T-cell (primary cell): ENCODE measurements at regions not wholly inside any gene's neighbourhood (a gene's known extent, or its start where the extent isn't known, plus 50 kb on each side); places are given as distances from the start of the nearest gene placed in this dataset.

Experiments
- ATAC-seq, 4 experiments: fragments of 200-7000 bp in 3 of 4; fragments of 150-1000 bp in 1 of 4; cut with Tn5 transposase; replicated peaks in 1 of 4; 1 replicate in 3 of 4; 2 replicates in 1 of 4; pipeline ENCODE4 v1.10.0; 2021; ENCODE audit warnings: moderate library complexity in 3 of 4, mild to moderate bottlenecking in 2 of 4, moderate number of reproducible peaks in 1 of 4
- CTCF ChIA-PET, 2 donors: fragments of 300-600 bp; sonication (Branson Sonifier 250); formaldehyde crosslinking; loops; one replicate each; lab custom pipeline; 2022; ENCODE audit warnings: antibody characterized with exemption in 2 of 2; lab: Charles Lee
- POLR2A ChIA-PET, 2 donors: fragments of 300-600 bp; sonication (Branson Sonifier 250); formaldehyde crosslinking; loops; one replicate each; lab custom pipeline; 2022; ENCODE audit warnings: antibody characterized with exemption in 2 of 2; lab: Charles Lee
- DNase-seq, 35 experiments: peaks; one replicate each; pipeline versions ENCODE4 v3.0.0 to v3.0.0-alpha.2; 2013 to 2023
- H3K27ac ChIP-seq: one replicate; pipeline ENCODE4 v1.5.1; 2013; ENCODE audit warnings: low read length
- H3K27me3 ChIP-seq, 2 experiments: replicated peaks in 1 of 2; 1 replicate in 1 of 2; 2 replicates in 1 of 2; pipeline versions ENCODE4 v1.6.1 to v1.7.0; 2013; ENCODE audit warnings: low read length in 1 of 2, mixed read lengths in 1 of 2; ENCODE audit not compliant: control insufficient read depth in 2 of 2, insufficient read depth in 2 of 2; ENCODE audit errors: extremely low read depth in 1 of 2
- H3K36me3 ChIP-seq, 2 donors: 1 replicate in 1 of 2; 2 replicates in 1 of 2; pipeline versions ENCODE4 v1.6.1 to v1.7.0; 2013; ENCODE audit warnings: low read length in 1 of 2; ENCODE audit not compliant: control insufficient read depth in 2 of 2, insufficient read depth in 1 of 2; ENCODE audit errors: extremely low read depth in 1 of 2
- H3K4me1 ChIP-seq, 2 experiments: 1 replicate in 1 of 2; 2 replicates in 1 of 2; pipeline versions ENCODE4 v1.6.1 to v1.7.0; 2013; ENCODE audit warnings: low read length in 2 of 2, mixed read lengths in 1 of 2; ENCODE audit not compliant: insufficient read depth in 2 of 2, control insufficient read depth in 1 of 2; ENCODE audit errors: extremely low read depth in 1 of 2
- H3K4me3 ChIP-seq, 2 donors: 1 replicate in 1 of 2; 2 replicates in 1 of 2; pipeline versions ENCODE4 v1.5.1 to v1.7.0; 2013; ENCODE audit warnings: mild to moderate bottlenecking in 2 of 2, low read length in 1 of 2, moderate library complexity in 1 of 2; ENCODE audit not compliant: control insufficient read depth in 1 of 2; ENCODE audit errors: extremely low read depth in 1 of 2
- H3K9me3 ChIP-seq: 2 replicates; pipeline ENCODE4 v1.7.0; 2013
- H3K27ac Mint-ChIP-seq, 2 donors: one replicate each; pipeline ENCODE4 v1.8.0; 2020 to 2021; ENCODE audit warnings: mild to moderate bottlenecking in 2 of 2, mixed read lengths in 2 of 2
- H3K27me3 Mint-ChIP-seq, 2 donors: one replicate each; pipeline ENCODE4 v1.8.0; 2021 to 2022; ENCODE audit warnings: mixed read lengths in 2 of 2
- H3K36me3 Mint-ChIP-seq: one replicate; pipeline ENCODE4 v1.8.0; 2021; ENCODE audit warnings: mixed read lengths
- H3K4me1 Mint-ChIP-seq, 3 donors: one replicate each; pipeline ENCODE4 v1.8.0; 2020 to 2022; ENCODE audit warnings: mixed read lengths in 3 of 3, mild to moderate bottlenecking in 1 of 3
- H3K4me3 Mint-ChIP-seq, 3 donors: one replicate each; pipeline ENCODE4 v1.8.0; 2020 to 2022; ENCODE audit warnings: mild to moderate bottlenecking in 3 of 3, mixed read lengths in 3 of 3, moderate library complexity in 3 of 3
- H3K9me3 Mint-ChIP-seq, 3 donors: one replicate each; pipeline ENCODE4 v1.8.0; 2020 to 2022; ENCODE audit warnings: mixed read lengths in 3 of 3
- WGBS: methylation state at CpG from one replicate; pipeline ENCODE4 v1.1.5; 2013; ENCODE audit warnings: missing lambda C conversion rate; ENCODE audit not compliant: insufficient coverage; 5-methylcytosine and 5-hydroxymethylcytosine counted together

GRCh38 chr2:12269041-12269972 is 447.4 kb upstream of the TRIB2 start:
- 100% methylated on average over 2 of the region's 7 CpGs for WGBS
- DNase-seq: no peak
- H3K4me1 Mint-ChIP-seq: peaks cover 22 to 43% (median 26%) of the 10 kb centered on the region in 3 donors

GRCh38 chr2:12270876-12271588 is 445.7 kb upstream of the TRIB2 start:
- Mint-ChIP-seq H3K9me3 (no peaks in the 10 kb centered on the region), H3K4me3 (peak overlapping the region; percentile 48 to 59 (median 51)), H3K4me1 (peaks cover 12 to 31% (median 14%) of the 10 kb centered on the region in 3 donors), H3K27ac (peak overlapping the region; percentile 4 to 13), H3K27me3 (no peaks in the 10 kb centered on the region), H3K36me3 (no peaks in the 10 kb centered on the region)
- no peaks in the 10 kb centered on the region for H3K36me3 ChIP-seq
- no peak overlapping the region for H3K27ac ChIP-seq
- ChIA-PET POLR2A (interaction anchor here in 1 of 2 donors (0.5 to 0.6 kb wide), 2 partner anchors 92 to 487 kb away, joined by 5 read pairs; no protein-coding TSS in a partner anchor), CTCF (interaction anchor here in 1 of 2 donors (1.0 kb wide), 1 partner anchor 10 kb away, joined by 3 read pairs; no protein-coding TSS in a partner anchor)
- DNase-seq: peak in 1 of 35 experiments; percentile 17
- peaks cover 0 to 4% of the 10 kb centered on the region in 2 experiments for H3K4me1 ChIP-seq
- ATAC-seq: peak in 2 of 4 experiments; percentile 44 to 61
- WGBS: 17% methylated on average over 1 of the region's 4 CpGs
- no peaks in the 10 kb centered on the region for H3K9me3 ChIP-seq
- peak overlapping the region in 1 of 2 donors; percentile 8 for H3K4me3 ChIP-seq
- H3K27me3 ChIP-seq: no peaks in the 10 kb centered on the region

More at GRCh38 chr2:12269041-12269972, 447.4 kb upstream of the TRIB2 start:
- Histone ChIP-seq H3K36me3 (no peaks in the 10 kb centered on the region), H3K27ac (no peak overlapping the region), H3K9me3 (no peaks in the 10 kb centered on the region), H3K27me3 (no peaks in the 10 kb centered on the region), H3K4me3 (no peak overlapping the region), H3K4me1 (peaks cover 4% of the 10 kb centered on the region in 2 experiments)
- Mint-ChIP-seq H3K36me3 (no peaks in the 10 kb centered on the region), H3K27me3 (no peaks in the 10 kb centered on the region), H3K27ac (no peak overlapping the region), H3K9me3 (no peaks in the 10 kb centered on the region), H3K4me3 (no peak overlapping the region)
- ATAC-seq: no peak
- CTCF ChIA-PET: no interaction called here
- POLR2A ChIA-PET: interaction anchor here in 1 of 2 donors (0.6 kb wide), 1 partner anchor 231 kb away, joined by 7 read pairs; no protein-coding TSS in a partner anchor

GRCh38 chr2:12271589-12271984 is 445.1 kb upstream of the TRIB2 start:
- no peaks in the 10 kb centered on the region for H3K27me3 ChIP-seq
- peaks cover 1 to 4% of the 10 kb centered on the region in 2 experiments for H3K4me1 ChIP-seq
- Mint-ChIP-seq H3K27me3 (no peaks in the 10 kb centered on the region), H3K27ac (peak overlapping the region; percentile 4 to 13), H3K4me1 (peaks cover 12 to 27% (median 14%) of the 10 kb centered on the region in 3 donors), H3K4me3 (peak overlapping the region; percentile 48 to 59 (median 51)), H3K36me3 (no peaks in the 10 kb centered on the region), H3K9me3 (no peaks in the 10 kb centered on the region)
- H3K36me3 ChIP-seq: no peaks in the 10 kb centered on the region
- no peak overlapping the region for H3K27ac ChIP-seq
- ATAC-seq: no peak
- H3K9me3 ChIP-seq: no peaks in the 10 kb centered on the region
- H3K4me3 ChIP-seq: peak overlapping the region in 1 of 2 donors; percentile 8
- no CpG with 5 or more reads among the region's 1 CpG for WGBS
- ChIA-PET CTCF (interaction anchor here in 1 of 2 donors (1.0 kb wide), 1 partner anchor 10 kb away, joined by 3 read pairs; no protein-coding TSS in a partner anchor), POLR2A (interaction anchor here (0.6 to 0.8 kb wide), 2 partner anchors 8 to 92 kb away, joined by 4 to 5 read pairs; no protein-coding TSS in a partner anchor)
- no peak for DNase-seq

DNA sequence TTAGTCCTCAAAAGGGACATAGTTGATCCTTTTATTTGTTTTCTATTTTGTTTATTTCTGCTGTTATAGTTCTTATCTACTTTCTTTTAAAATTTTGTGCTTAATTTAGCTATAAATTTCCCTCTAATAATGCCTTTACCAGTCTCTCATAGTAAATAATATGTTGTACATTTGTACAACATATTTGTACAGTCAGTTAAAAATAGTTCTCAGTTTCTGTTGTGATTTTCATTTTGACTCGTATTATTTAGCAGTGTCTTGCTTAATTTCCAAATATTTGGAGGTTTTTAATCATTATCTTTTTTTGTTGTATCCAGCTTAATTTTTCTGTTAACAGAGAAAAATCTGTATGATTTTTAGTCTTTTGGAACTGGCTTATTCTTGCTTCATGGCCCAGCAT is 443.6 kb upstream of the TRIB2 start:
- H3K36me3 Mint-ChIP-seq: no peaks in the 10 kb centered on the region
- DNase-seq (no peak), ATAC-seq (no peak)
- Histone ChIP-seq H3K4me1 (peaks cover 4 to 8% of the 10 kb centered on the region in 2 experiments), H3K27ac (no peak overlapping the region), H3K9me3 (no peaks in the 10 kb centered on the region), H3K27me3 (no peaks in the 10 kb centered on the region), H3K4me3 (no peak overlapping the region), H3K36me3 (no peaks in the 10 kb centered on the region)
- ChIA-PET CTCF (no interaction called here), POLR2A (no interaction called here)
- H3K4me3 Mint-ChIP-seq: no peak overlapping the region
- no peaks in the 10 kb centered on the region for H3K9me3 Mint-ChIP-seq
- H3K27ac Mint-ChIP-seq: no peak overlapping the region
- WGBS: no CpG with 5 or more reads among the region's 1 CpG
- peaks cover 19 to 31% (median 22%) of the 10 kb centered on the region in 3 donors for H3K4me1 Mint-ChIP-seq
- no peaks in the 10 kb centered on the region for H3K27me3 Mint-ChIP-seq

- no peak for ATAC-seq
- Mint-ChIP-seq H3K4me3 (no peak overlapping the region), H3K36me3 (no peaks in the 10 kb centered on the region), H3K9me3 (no peaks in the 10 kb centered on the region), H3K27me3 (no peaks in the 10 kb centered on the region), H3K4me1 (peaks cover 19 to 29% (median 22%) of the 10 kb centered on the region in 3 donors), H3K27ac (no peak overlapping the region)
- H3K4me3 ChIP-seq: no peak overlapping the region
- WGBS: no CpG with 5 or more reads among the region's 1 CpG
- no peaks in the 10 kb centered on the region for H3K9me3 ChIP-seq
- H3K4me1 ChIP-seq: peaks cover 4 to 8% of the 10 kb centered on the region in 2 experiments
- no peaks in the 10 kb centered on the region for H3K27me3 ChIP-seq
- no peak for DNase-seq
- CTCF ChIA-PET: interaction anchor here in 1 of 2 donors (0.7 kb wide), 1 partner anchor 25 kb away, joined by 4 read pairs; no protein-coding TSS in a partner anchor
- no peaks in the 10 kb centered on the region for H3K36me3 ChIP-seq
- H3K27ac ChIP-seq: no peak overlapping the region
- POLR2A ChIA-PET: interaction anchor here in 1 of 2 donors (0.7 kb wide), 1 partner anchor 46 kb away, joined by 9 read pairs; no protein-coding TSS in a partner anchor
Measured at GRCh38 chr2:12274591-12274990, 442.1 kb upstream of the TRIB2 start.
